IMR-90 (cell line): ENCODE measurements at regions not wholly inside any gene's neighbourhood (a gene's known extent, or its start where the extent isn't known, plus 50 kb on each side); places are given as distances from the start of the nearest gene placed in this dataset.

Experiments
- ATAC-seq: fragments of 200-7000 bp; cut with Tn5 transposase; 2 replicates; pipeline ENCODE4 v1.9.1; 2020; ENCODE audit warnings: low read depth, mild to moderate bottlenecking, moderate library complexity
- BruUV-seq: library from RNA; stranded (reverse); fragments of 400-500 nt; replicated peaks from 2 replicates; lab custom pipeline; 2021; lab: Mats Ljungman, UMichigan
- CTCF ChIA-PET: fragments of 300-600 bp; formaldehyde crosslinking; extraction: SDS; loops from one replicate; lab custom pipeline; 2021; ENCODE audit warnings: antibody characterized with exemption; lab: Yijun Ruan, JAX
- POLR2A ChIA-PET: fragments of 300-600 bp; sonication (Branson Sonifier 250); formaldehyde crosslinking; loops from one replicate; lab custom pipeline; 2022; ENCODE audit warnings: antibody characterized with exemption; ENCODE audit not compliant: unreplicated experiment; lab: Charles Lee
- DNase-seq: peaks from one replicate; pipeline ENCODE4 v3.0.0; 2013
- H2AFZ ChIP-seq: replicated peaks from 2 replicates; pipeline ENCODE3; 2013; ENCODE audit warnings: low read length, mild to moderate bottlenecking; ENCODE audit not compliant: poor library complexity
- H2AK5ac ChIP-seq: 2 replicates; pipeline ENCODE4 v1.6.1; 2013; ENCODE audit warnings: low read depth, low read length, inconsistent platforms
- H2AK9ac ChIP-seq: replicated peaks from 2 replicates; pipeline ENCODE3; 2013; ENCODE audit warnings: mild to moderate bottlenecking, low read depth, low read length, moderate library complexity; ENCODE audit not compliant: poor library complexity
- H2BK120ac ChIP-seq: 2 replicates; pipeline ENCODE4 v1.6.1; 2013; ENCODE audit warnings: low read depth, low read length, inconsistent platforms
- H2BK15ac ChIP-seq: 3 replicates; pipeline ENCODE4 v1.6.1; 2013; ENCODE audit warnings: low read depth, low read length, inconsistent platforms
- H2BK20ac ChIP-seq: 2 replicates; pipeline ENCODE4 v1.6.1; 2013; ENCODE audit warnings: low read depth, mild to moderate bottlenecking, inconsistent platforms, low read length, moderate library complexity
- H2BK5ac ChIP-seq: 2 replicates; pipeline ENCODE4 v1.6.1; 2013; ENCODE audit warnings: mild to moderate bottlenecking, low read depth, low read length, inconsistent platforms; ENCODE audit not compliant: poor library complexity, severe bottlenecking
- H3K14ac ChIP-seq: replicated peaks from 2 replicates; pipeline ENCODE4 v1.6.1; 2013; ENCODE audit warnings: low read depth, low read length, inconsistent platforms
- H3K18ac ChIP-seq: 2 replicates; pipeline ENCODE4 v1.6.1; 2013; ENCODE audit warnings: low read depth, low read length, control low read depth
- H3K23ac ChIP-seq: 2 replicates; pipeline ENCODE4 v1.6.1; 2013; ENCODE audit warnings: low read depth, low read length, inconsistent platforms
- H3K27ac ChIP-seq: 2 replicates; pipeline ENCODE4 v1.5.1; 2013; ENCODE audit warnings: mild to moderate bottlenecking, control low read depth, low read length; ENCODE audit not compliant: insufficient read depth
- H3K27me3 ChIP-seq: 2 replicates; pipeline ENCODE4 v1.6.1; 2013; ENCODE audit warnings: low read length; ENCODE audit not compliant: control insufficient read depth, insufficient read depth
- H3K36me3 ChIP-seq: 2 replicates; pipeline ENCODE4 v1.6.1; 2013; ENCODE audit warnings: low read length, mixed read lengths; ENCODE audit not compliant: control insufficient read depth, insufficient read depth
- H3K4ac ChIP-seq: 2 replicates; pipeline ENCODE4 v1.6.1; 2013; ENCODE audit warnings: low read depth, low read length, inconsistent platforms
- H3K4me1 ChIP-seq: 2 replicates; pipeline ENCODE4 v1.6.1; 2013; ENCODE audit warnings: low read length, mixed read lengths; ENCODE audit not compliant: control insufficient read depth, insufficient read depth
- H3K4me2 ChIP-seq: 2 replicates; pipeline ENCODE4 v1.6.1; 2013; ENCODE audit warnings: low read depth, mild to moderate bottlenecking, control low read depth, low read length, moderate library complexity
- H3K4me3 ChIP-seq: 2 replicates; pipeline ENCODE4 v1.5.1; 2013; ENCODE audit warnings: low read depth, mild to moderate bottlenecking, control low read depth, low read length, moderate library complexity; ENCODE audit not compliant: insufficient read depth
- H3K56ac ChIP-seq: 2 replicates; pipeline ENCODE4 v1.6.1; 2013; ENCODE audit warnings: low read length, inconsistent platforms; ENCODE audit not compliant: insufficient read depth; ENCODE audit errors: extremely low read depth
- H3K79me1 ChIP-seq, 2 experiments: 2 replicates each; pipeline ENCODE4 v1.6.1; 2013; ENCODE audit warnings: low read length in 2 of 2, inconsistent platforms in 1 of 2, low read depth in 1 of 2
- H3K9ac ChIP-seq: 2 replicates; pipeline ENCODE4 v1.6.1; 2013; ENCODE audit warnings: low read depth, low read length, control low read depth
- H3K9me1 ChIP-seq: 2 replicates; pipeline ENCODE4 v1.6.1; 2013; ENCODE audit warnings: low read length, inconsistent platforms; ENCODE audit not compliant: insufficient read depth
- H3K9me3 ChIP-seq: 2 replicates; pipeline ENCODE4 v1.6.1; 2013; ENCODE audit warnings: low read length; ENCODE audit not compliant: control insufficient read depth, insufficient read depth
- H4K20me1 ChIP-seq: 2 replicates; pipeline ENCODE4 v1.6.1; 2013; ENCODE audit warnings: low read length, inconsistent platforms; ENCODE audit not compliant: insufficient read depth
- H4K5ac ChIP-seq: 2 replicates; pipeline ENCODE4 v1.6.1; 2013; ENCODE audit warnings: mild to moderate bottlenecking, low read depth, low read length, control low read depth
- H4K8ac ChIP-seq, 2 experiments: 2 replicates each; pipeline ENCODE4 v1.6.1; 2013; ENCODE audit warnings: low read depth in 2 of 2, low read length in 2 of 2, control low read depth in 1 of 2, inconsistent platforms in 1 of 2
- H4K91ac ChIP-seq: 2 replicates; pipeline ENCODE4 v1.6.1; 2013; ENCODE audit warnings: low read depth, low read length, inconsistent platforms; ENCODE audit not compliant: insufficient read depth
- BHLHE40 ChIP-seq: fragments of 150-350 bp; IDR thresholded peaks from 2 replicates; pipeline ENCODE4 v1.6.1; 2016; ENCODE audit warnings: mild to moderate bottlenecking, low read depth, low read length
- CEBPB ChIP-seq: IDR thresholded peaks from 2 replicates; pipeline ENCODE4 v1.6.1; 2012; ENCODE audit warnings: low read depth, low read length, improper control_type of control experiment
- CHD1 ChIP-seq: IDR thresholded peaks from 2 replicates; pipeline ENCODE4 v1.6.1; 2012; ENCODE audit warnings: low read depth, low read length, improper control_type of control experiment
- FOS ChIP-seq: fragments of 150-350 bp; IDR thresholded peaks from 2 replicates; pipeline ENCODE4 v1.6.1; 2016; ENCODE audit warnings: low read depth, low read length
- MAFK ChIP-seq: IDR thresholded peaks from 2 replicates; pipeline ENCODE4 v1.6.1; 2012; ENCODE audit warnings: low read depth, low read length, improper control_type of control experiment
- MAZ ChIP-seq: IDR thresholded peaks from 2 replicates; pipeline ENCODE4 v1.6.1; 2012; ENCODE audit warnings: low read depth, mild to moderate bottlenecking, low read length, improper control_type of control experiment, moderate library complexity, borderline replicate concordance
- MXI1 ChIP-seq: IDR thresholded peaks from 2 replicates; pipeline ENCODE4 v1.6.1; 2012; ENCODE audit warnings: low read depth, mild to moderate bottlenecking, low read length, moderate library complexity, borderline replicate concordance
- NFE2L2 ChIP-seq: fragments of 150-350 bp; IDR thresholded peaks from 2 replicates; pipeline ENCODE4 v1.6.1; 2016; ENCODE audit warnings: low read depth, mild to moderate bottlenecking, low read length
- POLR2A ChIP-seq: IDR thresholded peaks from 2 replicates; pipeline ENCODE4 v1.6.1; 2012; ENCODE audit warnings: mild to moderate bottlenecking, low read depth, low read length
- RAD21 ChIP-seq: IDR thresholded peaks from 2 replicates; pipeline ENCODE4 v1.6.1; 2012; ENCODE audit warnings: low read length, improper control_type of control experiment
- RCOR1 ChIP-seq: IDR thresholded peaks from 2 replicates; pipeline ENCODE4 v1.6.1; 2012; ENCODE audit warnings: mild to moderate bottlenecking, low read length, improper control_type of control experiment; ENCODE audit not compliant: insufficient replicate concordance
- RFX5 ChIP-seq: IDR thresholded peaks from 2 replicates; pipeline ENCODE4 v1.8.0; 2012; ENCODE audit warnings: low read depth, mild to moderate bottlenecking, low read length, moderate library complexity
- SMC3 ChIP-seq: fragments of 150-350 bp; IDR thresholded peaks from 2 replicates; pipeline ENCODE4 v1.6.1; 2016; ENCODE audit warnings: low read depth, mild to moderate bottlenecking, antibody characterized with exemption, low read length, moderate library complexity
- WGBS, 2 experiments: methylation state at CpG; one replicate each; pipeline versions ENCODE4 v1.1.5 to v1.1.7; 2013; ENCODE audit warnings: missing lambda C conversion rate in 2 of 2; ENCODE audit not compliant: insufficient read length in 1 of 2; ENCODE audit errors: extremely low coverage in 2 of 2; 5-methylcytosine and 5-hydroxymethylcytosine counted together
- dilution Hi-C: fragments of 300-500 bp; cut with HindIII; formaldehyde crosslinking; loops from one replicate; pipeline ENCODE4 v1.14.3; 2018; ENCODE audit warnings: low sequenced_read_pairs; ENCODE audit not compliant: unreplicated experiment
- in situ Hi-C: fragments of 300-500 bp; cut with MboI; formaldehyde crosslinking; loops from 3 replicates; pipeline ENCODE4 v1.14.3; 2019; ENCODE audit warnings: low sequenced_read_pairs, inconsistent platforms, mixed read lengths
- intact Hi-C: fragments of 100-400 bp; cut with micrococcal nuclease; formaldehyde crosslinking; loops from 2 replicates; pipeline ENCODE4 v1.10.0; 2022
- TF ChIP-seq, protein P1 (sequence below): fragments of 150-350 bp; IDR thresholded peaks from 2 replicates; pipeline ENCODE4 v1.6.1; 2017; ENCODE audit warnings: mild to moderate bottlenecking, antibody characterized with exemption, low read length, low read depth
- TF ChIP-seq, protein P2 (sequence below): conservative IDR thresholded peaks from 2 replicates; pipeline ENCODE4 v1.5.1; 2012; ENCODE audit warnings: mild to moderate bottlenecking, low read depth, low read length, improper control_type of control experiment

DNA sequence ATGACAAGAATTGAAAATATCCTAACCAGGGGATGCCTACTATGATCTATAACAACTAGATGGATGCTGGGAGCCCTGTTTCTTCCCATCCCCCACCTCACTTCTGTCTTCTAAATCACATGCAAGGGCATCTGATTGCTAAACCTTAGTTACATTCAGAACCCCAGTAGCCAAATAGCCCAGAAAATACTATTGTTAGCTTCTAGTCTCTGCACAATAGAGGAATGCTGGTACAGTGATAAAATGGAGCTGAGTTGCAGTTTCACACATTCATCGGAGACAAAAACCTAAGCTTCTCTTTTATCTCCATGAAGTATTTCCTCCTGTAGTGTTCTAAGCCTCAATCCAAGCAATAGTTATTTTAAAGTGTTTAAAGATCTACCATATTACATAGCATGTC, 942.9 kb downstream of the RPS29 start:
- DNase-seq: no peak
- Histone ChIP-seq H3K4me1 (no peaks in the 10 kb centered on the region), H3K9ac (no peak overlapping the region), H2AFZ (no peak overlapping the region), H2BK15ac (no peak overlapping the region), H3K56ac (no peak overlapping the region), H3K79me1 (no peaks in the 10 kb centered on the region), H3K14ac (no peak overlapping the region), H2BK5ac (no peak overlapping the region), H4K5ac (no peak overlapping the region), H4K20me1 (no peaks in the 10 kb centered on the region), H3K36me3 (no peaks in the 10 kb centered on the region), H3K27me3 (no peaks in the 10 kb centered on the region), H3K23ac (no peak overlapping the region), H4K8ac (no peak overlapping the region), H3K9me3 (no peaks in the 10 kb centered on the region), H3K9me1 (no peaks in the 10 kb centered on the region), H2AK9ac (no peak overlapping the region), H2BK20ac (no peak overlapping the region), H3K4me2 (no peak overlapping the region), H3K27ac (no peak overlapping the region), H3K18ac (no peak overlapping the region), H4K91ac (no peak overlapping the region), H2BK120ac (no peak overlapping the region), H3K4ac (no peak overlapping the region), H2AK5ac (no peak overlapping the region), H3K4me3 (no peak overlapping the region)
- no peak for ATAC-seq
- no CpG with 5 or more reads among the region's 1 CpG for WGBS, 2 experiments
- BruUV-seq: no TSS peak
- TF ChIP-seq FOS (no peak), RAD21 (no peak), RFX5 (no peak), MAZ (no peak), BHLHE40 (no peak), CEBPB (no peak), POLR2A (no peak), MXI1 (no peak), NFE2L2 (no peak), MAFK (no peak), CHD1 (no peak), SMC3 (no peak), RCOR1 (no peak)
- TF ChIP-seq, protein P1, sequence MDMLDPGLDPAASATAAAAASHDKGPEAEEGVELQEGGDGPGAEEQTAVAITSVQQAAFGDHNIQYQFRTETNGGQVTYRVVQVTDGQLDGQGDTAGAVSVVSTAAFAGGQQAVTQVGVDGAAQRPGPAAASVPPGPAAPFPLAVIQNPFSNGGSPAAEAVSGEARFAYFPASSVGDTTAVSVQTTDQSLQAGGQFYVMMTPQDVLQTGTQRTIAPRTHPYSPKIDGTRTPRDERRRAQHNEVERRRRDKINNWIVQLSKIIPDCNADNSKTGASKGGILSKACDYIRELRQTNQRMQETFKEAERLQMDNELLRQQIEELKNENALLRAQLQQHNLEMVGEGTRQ: no peak
- TF ChIP-seq, protein P2, sequence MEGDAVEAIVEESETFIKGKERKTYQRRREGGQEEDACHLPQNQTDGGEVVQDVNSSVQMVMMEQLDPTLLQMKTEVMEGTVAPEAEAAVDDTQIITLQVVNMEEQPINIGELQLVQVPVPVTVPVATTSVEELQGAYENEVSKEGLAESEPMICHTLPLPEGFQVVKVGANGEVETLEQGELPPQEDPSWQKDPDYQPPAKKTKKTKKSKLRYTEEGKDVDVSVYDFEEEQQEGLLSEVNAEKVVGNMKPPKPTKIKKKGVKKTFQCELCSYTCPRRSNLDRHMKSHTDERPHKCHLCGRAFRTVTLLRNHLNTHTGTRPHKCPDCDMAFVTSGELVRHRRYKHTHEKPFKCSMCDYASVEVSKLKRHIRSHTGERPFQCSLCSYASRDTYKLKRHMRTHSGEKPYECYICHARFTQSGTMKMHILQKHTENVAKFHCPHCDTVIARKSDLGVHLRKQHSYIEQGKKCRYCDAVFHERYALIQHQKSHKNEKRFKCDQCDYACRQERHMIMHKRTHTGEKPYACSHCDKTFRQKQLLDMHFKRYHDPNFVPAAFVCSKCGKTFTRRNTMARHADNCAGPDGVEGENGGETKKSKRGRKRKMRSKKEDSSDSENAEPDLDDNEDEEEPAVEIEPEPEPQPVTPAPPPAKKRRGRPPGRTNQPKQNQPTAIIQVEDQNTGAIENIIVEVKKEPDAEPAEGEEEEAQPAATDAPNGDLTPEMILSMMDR: no peak
- dilution Hi-C loops: no loop called here
- intact Hi-C loops: no loop called here
- in situ Hi-C loops: no loop called here
- CTCF ChIA-PET: no interaction called here
- POLR2A ChIA-PET: no interaction called here
